Panc1 (cell line): ENCODE measurements at regions not wholly inside any gene's neighbourhood (a gene's known extent, or its start where the extent isn't known, plus 50 kb on each side); places are given as distances from the start of the nearest gene placed in this dataset.

Source experiments
- CTCF ChIP-seq: fragments of 450-650 bp; IDR thresholded peaks from 2 replicates; pipeline ENCODE4 v1.5.1; 2017; ENCODE audit warnings: mild to moderate bottlenecking
- POLR2AphosphoS5 ChIP-seq: IDR thresholded peaks from 2 replicates; pipeline ENCODE4 v1.6.1; 2012; ENCODE audit warnings: mild to moderate bottlenecking, low read depth, low read length, moderate library complexity
- REST ChIP-seq, 2 experiments: IDR thresholded peaks; 2 replicates each; pipeline ENCODE4 v1.6.1; 2011 to 2012; ENCODE audit warnings: low read depth in 2 of 2, control low read depth in 1 of 2, low read length in 1 of 2, mild to moderate bottlenecking in 1 of 2, moderate library complexity in 1 of 2; ENCODE audit not compliant: insufficient read depth in 1 of 2
- SIN3A ChIP-seq: IDR thresholded peaks from 2 replicates; pipeline ENCODE4 v1.6.1; 2012; ENCODE audit warnings: low read depth, mild to moderate bottlenecking, low read length, moderate library complexity, borderline replicate concordance; ENCODE audit not compliant: insufficient read depth
- TCF7L2 ChIP-seq: IDR thresholded peaks from 2 replicates; pipeline ENCODE4 v1.6.1; 2011; ENCODE audit warnings: mild to moderate bottlenecking, low read depth, low read length, inconsistent platforms

- TF ChIP-seq CTCF, result no peak
- TF ChIP-seq SIN3A, result no peak
- TF ChIP-seq POLR2AphosphoS5, result no peak
- TF ChIP-seq REST (IDR thresholded peaks at IDR 0.05; ENCODE audit: insufficient read depth in 1 of 2, low read depth in 2 of 2, low read length in 1 of 2), result no peak
- no peak for TF ChIP-seq TCF7L2
Measured at GRCh38 chr2:2692599-2693389, 361.7 kb upstream of the MYT1L start.
